ENCODE measurements at regions not wholly inside any gene's neighbourhood (a gene's known extent, or its start where the extent isn't known, plus 50 kb on each side); places are given as distances from the start of the nearest gene placed in this dataset.

- no peak overlapping the region for H3K27ac ChIP-seq
- TF ChIP-seq CTCF (conservative IDR thresholded peaks at IDR 0.05) (peak; percentile 33), ZFX (IDR thresholded peaks at IDR 0.05) (no peak)
Observed at GRCh38 chr2:226622484-226622883, 177.1 kb downstream of the IRS1 start.

GRCh38 chr2:226620176-226620575 lies 179.4 kb downstream of the IRS1 start:
- no peak overlapping the region for H3K27ac ChIP-seq
- TF ChIP-seq CTCF (conservative IDR thresholded peaks at IDR 0.05): no peak
- no peak for TF ChIP-seq ZFX (IDR thresholded peaks at IDR 0.05)

- no peak for TF ChIP-seq ZFX (IDR thresholded peaks at IDR 0.05)
- TF ChIP-seq CTCF (conservative IDR thresholded peaks at IDR 0.05): no peak
- H3K27ac ChIP-seq: no peak overlapping the region
Observed at GRCh38 chr2:226619707-226620106, 179.9 kb downstream of the IRS1 start.

- H3K27ac ChIP-seq: no peak overlapping the region
- no peak for TF ChIP-seq ZFX (IDR thresholded peaks at IDR 0.05)
Observed at GRCh38 chr2:226618875-226619605, 180.6 kb downstream of the IRS1 start.

- TF ChIP-seq ZFX (IDR thresholded peaks at IDR 0.05) (no peak), CTCF (conservative IDR thresholded peaks at IDR 0.05) (no peak)
- H3K27ac ChIP-seq: no peak overlapping the region
Observed at GRCh38 chr2:226618544-226618874, 181.1 kb downstream of the IRS1 start.

- no peak for TF ChIP-seq ZFX (IDR thresholded peaks at IDR 0.05)
- no peak for TF ChIP-seq CTCF (conservative IDR thresholded peaks at IDR 0.05)
- peak overlapping the region; percentile 46; the same call in 1 of the 2 replicates for H3K27ac ChIP-seq
Observed at GRCh38 chr2:226615891-226616290, 183.7 kb downstream of the IRS1 start.

GRCh38 chr2:226611944-226612318 lies 187.7 kb downstream of the IRS1 start:
- TF ChIP-seq CTCF (conservative IDR thresholded peaks at IDR 0.05) (no peak), ZFX (IDR thresholded peaks at IDR 0.05) (no peak)
- no peak overlapping the region; the same call in 1 of the 2 replicates for H3K27ac ChIP-seq
